Right ventricle myocardium superior (tissue), 1 donor: ENCODE measurements at regions not wholly inside any gene's neighbourhood (a gene's known extent, or its start where the extent isn't known, plus 50 kb on each side); places are given as distances from the start of the nearest gene placed in this dataset.

Experiments
- ATAC-seq: fragments of 200-7000 bp; cut with Tn5 transposase; one replicate; pipeline ENCODE4 v1.9.1; 2020; ENCODE audit warnings: mild to moderate bottlenecking; ENCODE audit not compliant: poor library complexity
- DNase-seq: peaks from one replicate; pipeline ENCODE4 v3.0.0-alpha.2; 2020
- intact Hi-C: fragments of 100-400 bp; cut with DNase I; formaldehyde crosslinking; loops from one replicate; pipeline ENCODE4 v1.11.2; 2022
- donor health status: DM: no; HTN: yes; CAD: no; lungs with severe emphysema.

DNA sequence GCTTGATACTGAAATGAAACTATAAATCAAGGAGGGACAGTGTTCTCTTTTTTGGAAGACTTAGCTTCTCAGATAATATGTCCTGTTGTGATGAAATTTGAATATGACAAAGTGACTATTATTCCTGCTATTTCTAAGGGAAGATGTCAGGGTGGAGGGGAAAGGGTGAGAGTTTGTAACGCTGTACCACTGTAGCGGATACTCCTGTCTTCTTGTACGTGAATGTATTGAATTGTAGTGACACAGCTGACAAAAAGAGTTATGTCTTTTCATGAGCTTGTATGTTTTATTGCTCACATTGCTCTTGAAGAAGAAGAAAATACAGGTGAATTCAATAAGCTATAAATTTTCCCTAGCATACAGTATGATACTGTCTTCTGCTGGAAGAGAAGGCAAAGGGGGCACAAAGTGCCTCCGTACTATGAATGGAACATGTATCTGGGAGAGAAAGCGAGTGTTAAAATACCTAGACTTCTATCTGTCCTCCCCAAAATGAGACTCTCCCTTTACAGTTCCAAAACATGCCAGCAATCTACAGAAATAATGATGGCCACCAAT is 538.5 kb upstream of the LRRC4C start:
- DNase-seq (no peak), ATAC-seq (no peak)
- intact Hi-C loops: no loop called here

DNA sequence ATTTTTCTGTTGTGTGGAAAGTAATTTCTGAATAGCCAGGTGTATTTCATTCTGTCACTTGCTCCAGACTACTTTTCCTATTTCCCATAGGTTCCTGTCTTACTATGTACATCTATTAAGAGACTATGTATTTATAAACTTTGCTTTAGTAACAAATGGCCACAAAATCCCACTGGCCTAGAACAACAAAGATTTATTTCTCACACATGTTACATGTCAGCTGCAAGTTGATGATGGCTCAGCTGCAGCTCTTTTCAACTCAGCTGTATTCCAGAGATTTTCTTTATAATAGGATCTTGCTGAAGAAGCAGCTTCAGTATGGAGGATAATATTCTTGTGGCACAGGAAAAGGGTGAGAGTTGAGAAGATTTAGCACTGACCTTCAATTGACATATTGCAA is 539.6 kb upstream of the LRRC4C start:
- DNase-seq (no peak), ATAC-seq (no peak)
- intact Hi-C loops: no loop called here

DNA sequence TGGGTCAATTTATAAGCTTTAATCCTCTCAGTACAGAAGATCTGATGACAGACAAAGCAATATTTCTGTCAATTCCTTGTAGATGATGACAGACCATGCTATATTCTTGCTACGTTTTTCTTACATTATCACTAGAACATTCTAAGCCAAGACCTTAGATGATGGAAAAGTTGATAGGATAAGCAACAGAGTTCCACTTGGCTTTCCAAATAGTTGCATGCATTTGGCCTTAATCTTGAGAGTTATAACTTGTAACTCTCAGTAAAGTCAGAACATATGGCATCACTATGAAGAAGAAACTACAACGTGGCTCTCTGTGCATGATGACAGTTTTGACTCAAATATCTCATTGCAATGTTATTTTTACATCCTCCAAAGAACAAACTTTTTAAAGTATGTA is 544.3 kb upstream of the LRRC4C start:
- ATAC-seq (no peak), DNase-seq (no peak)
- intact Hi-C loops: loop anchor here (5.0 kb wide), 1 partner anchor 34 kb away; no protein-coding TSS in a partner anchor

DNA sequence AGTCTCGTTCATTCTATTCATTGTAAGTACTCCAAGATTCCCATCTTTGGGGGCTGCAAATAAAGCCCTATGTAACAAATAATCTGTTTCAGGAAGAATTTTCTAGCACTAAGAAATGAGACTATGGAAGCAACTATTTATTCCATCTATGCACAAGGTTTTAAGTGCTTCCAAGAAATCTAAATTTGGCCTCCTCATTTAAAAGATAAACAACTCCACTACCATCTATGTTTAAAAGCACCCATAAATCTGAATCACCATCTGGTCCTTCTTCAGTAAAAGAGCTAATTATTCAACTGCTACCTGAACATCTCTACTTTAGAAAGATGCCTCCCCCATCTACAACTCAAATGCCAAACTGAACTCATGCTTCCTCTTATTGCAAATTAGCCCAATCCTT is 547.3 kb upstream of the LRRC4C start:
- intact Hi-C loops: no loop called here
- ATAC-seq (no peak), DNase-seq (no peak)

DNA sequence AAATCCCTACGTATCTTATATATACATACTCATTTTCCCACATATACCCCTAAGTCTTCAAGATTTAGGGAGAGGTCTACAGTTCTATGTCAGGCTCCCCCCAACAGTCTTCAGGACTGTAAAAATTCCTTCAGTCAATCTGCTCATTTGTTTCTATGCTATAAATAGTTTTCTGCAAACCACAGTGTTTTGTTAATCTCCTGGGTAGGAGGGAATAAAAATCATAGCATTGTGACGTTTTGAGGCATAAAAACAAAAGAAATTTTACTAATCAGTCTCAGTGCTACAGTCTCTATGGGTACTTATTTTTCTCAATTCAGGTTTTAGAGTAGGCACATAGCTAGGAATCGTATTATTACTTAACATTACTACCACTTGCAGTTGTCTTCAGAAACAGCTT is 552.8 kb upstream of the LRRC4C start:
- no peak for ATAC-seq
- intact Hi-C loops: no loop called here
- DNase-seq: no peak

DNA sequence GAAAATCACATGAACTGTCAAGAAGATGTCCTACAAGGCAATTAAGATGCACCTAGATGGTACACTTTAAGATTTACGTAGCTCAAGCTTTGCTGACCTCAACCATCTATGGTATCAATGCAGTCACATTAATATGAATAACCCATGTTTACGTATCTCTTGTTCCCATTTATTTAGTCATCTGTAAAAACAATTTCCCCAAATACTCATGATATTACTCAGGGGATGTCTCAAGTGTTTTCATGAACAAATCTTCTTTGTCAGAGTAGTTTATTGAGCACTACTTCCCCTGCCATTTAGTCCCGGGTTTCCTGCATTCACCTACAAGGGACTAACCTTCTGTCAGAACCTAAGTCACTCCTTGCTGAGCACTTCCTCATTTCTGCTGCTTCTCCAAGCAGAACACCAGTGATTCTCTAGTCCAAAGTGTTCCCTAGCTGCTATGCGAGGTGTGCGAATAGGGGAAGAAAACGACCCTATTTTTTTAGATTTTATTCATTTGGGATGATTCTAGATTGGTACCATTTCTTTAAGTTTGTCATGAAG is 554.3 kb upstream of the LRRC4C start:
- ATAC-seq (no peak), DNase-seq (no peak)
- intact Hi-C loops: no loop called here

DNA sequence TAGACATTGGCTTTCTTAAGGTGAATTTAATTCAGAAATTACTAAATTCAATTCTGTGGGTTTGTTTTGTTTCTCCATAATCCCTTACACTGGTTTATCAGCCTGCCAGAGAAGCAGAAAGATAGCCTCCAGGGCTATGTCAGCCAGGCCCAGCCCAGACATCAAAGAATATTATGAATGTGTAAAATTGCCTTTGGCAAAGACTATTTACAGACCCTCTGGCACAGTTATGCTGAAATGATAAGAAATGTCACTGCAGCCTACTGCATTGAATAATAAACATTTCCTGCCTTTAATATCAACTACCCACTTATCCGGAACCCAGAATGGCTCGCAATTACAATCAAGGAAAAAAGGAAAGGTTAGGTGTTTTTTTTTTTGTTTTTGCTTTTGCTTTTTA is 562.5 kb upstream of the LRRC4C start:
- DNase-seq: no peak
- intact Hi-C loops: no loop called here
- no peak for ATAC-seq

DNA sequence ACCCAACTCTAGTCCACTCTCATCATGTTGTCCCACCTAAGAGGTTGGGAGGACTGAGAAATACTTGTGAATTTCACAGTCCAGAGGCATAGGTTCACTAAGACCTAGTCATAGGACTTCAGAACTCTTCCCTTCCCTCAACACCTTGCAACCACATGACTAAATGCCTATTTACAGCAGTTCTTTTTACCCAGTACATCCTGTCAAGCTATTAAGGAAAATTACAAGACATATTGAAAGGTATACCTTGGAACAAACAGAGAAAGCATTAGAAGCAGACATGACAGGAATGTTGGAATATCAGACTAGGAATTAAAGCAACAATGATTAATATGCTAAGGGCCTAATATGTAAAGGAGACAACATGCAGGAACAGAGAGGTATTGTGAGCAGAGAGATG is 563.8 kb upstream of the LRRC4C start:
- no peak for DNase-seq
- no peak for ATAC-seq
- intact Hi-C loops: no loop called here

DNA sequence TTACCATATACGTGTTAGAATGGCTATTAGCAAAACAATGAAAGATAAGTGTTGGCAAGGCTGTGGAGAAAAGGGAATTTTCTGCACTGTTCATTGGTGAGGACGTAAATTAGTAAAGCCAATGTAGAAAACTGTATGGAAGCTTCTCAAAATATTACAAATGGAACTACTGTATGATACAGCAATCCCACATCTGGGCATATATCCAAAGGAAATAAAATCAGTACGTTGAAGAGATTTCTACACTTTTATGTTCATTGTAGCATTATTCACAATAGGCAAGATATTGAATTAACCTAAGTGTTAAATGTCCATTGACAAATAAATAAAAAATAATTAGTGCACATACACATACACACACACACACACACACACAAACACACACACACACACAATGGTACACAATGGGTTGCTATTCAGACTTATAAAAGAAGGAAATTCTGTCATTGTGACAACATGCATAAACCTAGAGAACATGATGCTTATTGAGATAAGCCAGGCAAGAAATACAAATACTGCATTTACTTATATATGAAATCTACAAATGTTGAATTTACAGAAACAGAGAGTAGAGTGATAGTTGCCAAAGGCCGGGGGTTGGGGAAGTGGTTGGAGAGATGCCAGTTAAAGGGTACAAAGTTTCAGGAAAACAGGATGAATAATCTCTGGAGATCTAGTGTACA is 565.8 kb upstream of the LRRC4C start:
- intact Hi-C loops: no loop called here
- ATAC-seq: no peak
- no peak for DNase-seq

DNA sequence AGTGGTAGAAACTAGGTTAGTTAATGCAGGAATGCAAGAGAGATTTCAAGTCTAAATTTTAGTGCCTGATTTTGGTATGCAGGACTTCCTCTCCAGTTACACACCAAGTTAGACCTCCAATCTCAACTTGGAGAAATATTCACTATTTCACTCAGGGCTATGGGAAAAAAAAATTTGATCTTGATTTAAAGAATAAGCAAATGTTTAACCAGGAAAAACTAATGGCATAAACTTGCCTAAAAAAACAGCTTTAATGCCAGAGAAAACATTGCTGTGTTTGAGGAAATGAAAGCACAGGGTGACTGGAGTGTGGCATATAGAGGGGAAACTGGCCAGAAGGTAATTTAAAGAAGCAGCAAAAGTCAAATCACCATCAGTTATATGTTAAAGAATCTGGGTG is 575.4 kb upstream of the LRRC4C start:
- intact Hi-C loops: loop anchor here (5.0 kb wide), 1 partner anchor 33 kb away; no protein-coding TSS in a partner anchor
- ATAC-seq (no peak), DNase-seq (no peak)

DNA sequence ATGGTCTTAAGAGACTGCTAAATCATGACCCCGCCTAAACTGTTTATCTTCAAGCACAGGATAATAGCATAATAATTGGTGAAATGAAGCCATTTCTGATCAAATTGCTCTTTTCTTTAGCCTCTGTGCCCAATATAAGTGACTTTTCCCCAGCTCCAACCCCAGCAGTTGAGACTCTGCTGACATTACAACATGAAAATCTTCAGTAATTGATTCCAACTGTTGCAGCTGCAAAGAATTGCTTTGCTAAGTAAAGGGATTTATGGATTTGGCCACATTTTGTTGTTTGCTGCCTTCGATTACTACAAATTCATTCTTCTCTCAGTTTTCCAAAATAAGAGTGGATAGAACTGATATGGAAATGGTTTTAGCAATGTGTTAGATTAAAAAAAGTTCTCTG is 576.7 kb upstream of the LRRC4C start:
- intact Hi-C loops: loop anchor here (5.0 kb wide), 1 partner anchor 34 kb away; no protein-coding TSS in a partner anchor
- DNase-seq: no peak
- no peak for ATAC-seq

DNA sequence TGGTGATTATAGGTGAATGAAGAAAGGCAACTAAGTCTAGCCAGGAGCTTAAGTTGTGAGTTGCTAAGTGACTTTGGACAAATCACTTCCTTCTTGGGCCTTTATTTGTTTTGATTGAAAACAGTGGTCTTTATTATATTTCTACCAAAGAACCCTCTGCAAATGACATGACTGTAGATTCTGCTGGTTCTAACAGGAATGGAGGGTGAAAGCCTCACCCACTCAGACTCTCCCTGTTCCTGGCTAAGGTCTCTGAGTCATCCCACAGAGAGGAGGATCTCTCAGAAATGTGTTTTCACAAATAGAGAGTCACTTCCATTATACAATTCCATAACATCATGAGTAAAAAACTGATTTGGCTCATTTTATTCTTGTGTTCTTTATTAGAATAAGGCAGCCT is 583.9 kb upstream of the LRRC4C start:
- no peak for DNase-seq
- no peak for ATAC-seq
- intact Hi-C loops: no loop called here

DNA sequence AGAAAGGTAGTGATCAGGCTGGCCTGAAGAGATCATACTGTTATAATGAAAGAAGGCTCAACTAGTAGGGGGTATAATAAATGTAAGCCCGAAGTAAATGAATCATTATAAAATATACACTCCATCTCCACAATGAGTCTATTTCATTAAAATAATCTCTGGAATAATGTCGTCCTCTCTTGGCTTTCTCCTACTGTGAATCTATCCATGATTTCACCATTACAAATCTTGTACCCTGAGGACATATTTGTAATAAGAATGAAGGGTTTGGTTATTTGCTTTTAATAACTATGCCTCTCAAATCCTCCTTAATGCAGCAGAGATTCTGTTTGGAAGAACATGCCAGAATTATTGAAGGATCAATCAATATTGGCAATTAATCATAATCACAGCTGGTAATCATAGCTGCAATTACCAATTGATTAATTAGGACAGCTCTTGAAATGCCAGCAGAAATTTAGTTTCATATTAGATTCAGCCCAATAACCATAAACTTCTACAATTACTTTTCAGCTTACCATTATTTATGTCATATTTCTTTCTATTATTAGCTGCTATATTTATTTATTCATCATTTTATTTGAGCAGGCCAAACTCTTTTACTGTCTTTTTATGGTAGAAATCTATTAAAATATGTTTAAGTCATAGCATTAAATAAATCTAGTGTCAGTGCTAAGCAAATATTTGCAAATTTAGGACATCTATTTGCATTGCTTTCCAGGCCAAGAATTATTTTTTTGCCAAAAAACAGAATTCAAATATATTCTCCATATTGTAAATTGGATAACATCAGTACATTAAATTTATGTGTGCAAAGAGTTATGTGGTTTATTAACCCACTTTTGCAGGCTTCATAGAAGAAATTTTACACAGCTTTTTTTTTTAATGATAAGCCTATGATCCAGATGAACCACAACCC is 588.4 kb upstream of the LRRC4C start:
- no peak for ATAC-seq

DNA sequence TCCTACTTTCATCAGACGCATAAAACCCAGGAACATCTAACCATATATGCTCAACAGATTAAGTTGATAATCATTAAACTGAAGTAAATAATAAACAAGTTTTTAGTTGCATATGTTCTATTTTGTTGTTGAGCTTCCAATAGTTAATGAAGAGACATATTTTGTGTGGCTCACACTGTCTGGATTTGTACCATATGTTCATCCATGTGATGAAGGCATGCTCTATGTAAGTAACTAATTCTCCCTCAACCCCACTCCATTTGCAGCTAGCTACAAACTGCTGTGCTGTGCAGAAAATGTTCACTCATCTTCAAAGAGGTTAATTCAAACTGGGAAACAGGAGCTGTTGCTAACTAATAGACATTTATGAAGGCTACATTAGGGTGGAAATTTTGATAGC is 589.7 kb upstream of the LRRC4C start:
- intact Hi-C loops: no loop called here
- no peak for DNase-seq
- no peak for ATAC-seq

More for the DNA sequence above, 588.4 kb upstream of the LRRC4C start:
- intact Hi-C loops: no loop called here
- no peak for DNase-seq

DNA sequence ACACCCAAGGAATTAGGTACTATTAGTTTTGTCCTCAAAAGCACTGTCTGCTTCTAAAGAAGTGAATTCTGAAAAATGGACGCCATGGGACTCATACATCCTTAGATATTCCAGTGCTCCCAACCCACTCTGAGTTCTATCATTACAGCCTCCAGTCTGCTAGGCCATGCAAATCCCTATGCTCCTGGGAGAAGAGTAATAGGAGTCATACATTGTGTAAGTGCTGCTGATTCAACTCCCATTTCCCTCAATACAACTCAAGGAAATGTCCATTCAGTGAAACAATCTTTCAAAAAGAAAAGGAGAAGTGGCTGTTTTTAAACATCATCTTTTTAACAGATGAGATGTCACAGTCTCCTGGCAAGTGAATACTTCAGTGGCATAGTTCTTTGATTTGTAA is 590.2 kb upstream of the LRRC4C start:
- no peak for ATAC-seq
- no peak for DNase-seq
- intact Hi-C loops: no loop called here

DNA sequence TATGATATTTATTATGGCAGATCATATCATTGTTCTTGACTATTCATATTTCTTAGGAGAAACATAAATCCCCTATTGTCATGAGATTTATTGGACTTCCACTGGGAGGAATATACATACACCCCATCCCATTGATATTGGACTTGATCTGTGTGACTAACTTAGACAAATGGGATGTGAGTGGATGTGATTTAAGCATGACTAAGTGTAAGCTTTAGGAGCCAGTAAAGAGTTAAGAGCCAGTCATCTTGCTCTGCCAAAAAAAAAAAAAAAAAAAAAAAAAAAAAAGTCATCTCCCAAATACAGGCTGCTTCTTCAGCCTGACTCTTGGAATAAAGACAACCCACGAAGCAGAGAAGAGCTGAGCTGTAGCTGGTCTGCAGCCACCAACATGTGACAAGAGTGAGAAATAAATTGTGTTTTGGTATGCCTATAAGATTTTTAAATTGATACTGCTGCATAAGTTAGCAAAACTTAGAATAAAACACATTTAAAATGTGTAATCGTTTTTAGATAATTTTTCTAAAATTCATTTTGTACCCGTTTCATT is 595.0 kb upstream of the LRRC4C start:
- DNase-seq: no peak
- no peak for ATAC-seq
- intact Hi-C loops: no loop called here

DNA sequence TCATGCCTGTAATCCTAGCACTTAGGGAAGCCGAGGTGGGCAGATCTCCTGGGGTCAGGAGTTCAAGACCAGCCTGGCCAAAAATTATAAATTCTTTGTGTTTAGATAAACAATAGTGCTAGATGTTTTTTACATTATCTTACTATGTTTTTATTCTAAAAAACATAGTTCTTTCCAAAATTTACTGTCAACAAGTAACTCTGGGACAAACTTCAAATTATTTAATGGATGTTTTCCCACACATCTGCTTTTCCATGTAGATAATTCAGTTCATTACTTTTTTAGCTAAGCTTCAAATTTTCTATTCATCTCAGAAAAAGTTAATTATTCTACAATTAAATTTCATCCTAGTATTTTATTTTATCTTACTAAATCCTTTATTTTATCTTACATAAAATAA is 596.2 kb upstream of the LRRC4C start:
- intact Hi-C loops: no loop called here
- ATAC-seq: no peak
- DNase-seq: no peak

DNA sequence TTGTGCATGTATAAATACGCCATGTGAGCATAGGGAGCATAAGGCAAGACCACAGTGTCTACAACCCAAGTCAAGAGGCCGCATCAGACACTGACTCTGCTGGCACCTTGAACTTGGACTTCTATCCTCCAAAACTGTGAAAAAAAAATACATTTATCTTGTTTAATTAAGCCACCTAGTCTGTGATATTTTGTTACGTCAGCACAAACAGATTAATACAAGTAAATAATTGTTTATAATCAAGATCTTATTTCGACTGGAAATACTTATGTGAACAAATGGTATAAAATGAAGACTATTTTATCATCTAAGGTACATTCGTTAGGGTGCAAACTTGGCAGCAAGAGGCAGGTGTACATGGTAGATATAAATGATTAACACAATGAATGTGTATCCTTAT is 599.3 kb upstream of the LRRC4C start:
- intact Hi-C loops: no loop called here
- DNase-seq: no peak

DNA sequence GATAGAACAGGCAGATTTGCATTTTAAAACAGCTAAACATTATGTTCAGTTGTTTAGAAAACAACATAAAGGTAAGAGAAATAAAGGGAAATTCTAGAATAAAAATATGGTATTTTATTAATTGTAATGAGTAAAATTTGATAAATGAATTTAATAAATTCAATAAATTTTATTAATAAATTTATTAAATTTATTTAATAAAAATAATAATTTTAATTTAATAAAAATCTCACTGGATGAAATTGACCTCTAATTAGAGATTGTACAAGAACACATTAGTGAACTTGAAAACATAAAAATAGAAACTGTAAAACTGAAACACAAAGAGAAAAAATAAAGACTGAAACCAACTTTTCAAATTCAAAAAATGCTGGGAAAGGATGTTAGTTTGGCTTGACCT is 605.7 kb upstream of the LRRC4C start:
- intact Hi-C loops: no loop called here
- no peak for DNase-seq
- ATAC-seq: no peak

More for the DNA sequence above, 599.3 kb upstream of the LRRC4C start:
- ATAC-seq: no peak
